ENCODE measurements at regions not wholly inside any gene's neighbourhood (a gene's known extent, or its start where the extent isn't known, plus 50 kb on each side); places are given as distances from the start of the nearest gene placed in this dataset.

GRCh38 chr6:141988954-141989705, 143.6 kb upstream of the GJE1 start:
- TF ChIP-seq CTCF (IDR thresholded peaks at IDR 0.05; ENCODE audit: low read depth, low read length) (peak; percentile 74), POLR2A (IDR thresholded peaks at IDR 0.05; ENCODE audit: extremely low read depth, insufficient read length) (no peak), MAX (IDR thresholded peaks at IDR 0.05; ENCODE audit: low read depth, low read length) (no peak), MYC (IDR thresholded peaks at IDR 0.05; ENCODE audit: low read depth, low read length) (no peak)
